HG02943 (cell line): ENCODE measurements at regions not wholly inside any gene's neighbourhood (a gene's known extent, or its start where the extent isn't known, plus 50 kb on each side); places are given as distances from the start of the nearest gene placed in this dataset.
"Not testable (repeated sequence)": the region's sequence is repeated elsewhere in the genome, so short reads cannot be mapped to it uniquely, and the experiment has no call there.

Experiments
- ATAC-seq: cut with Tn5 transposase; IDR thresholded peaks from one replicate; pipeline ENCODE4 v1.9.1; 2021; ENCODE audit warnings: mild to moderate bottlenecking, low read depth, moderate library complexity; ENCODE audit not compliant: unreplicated experiment

DNA sequence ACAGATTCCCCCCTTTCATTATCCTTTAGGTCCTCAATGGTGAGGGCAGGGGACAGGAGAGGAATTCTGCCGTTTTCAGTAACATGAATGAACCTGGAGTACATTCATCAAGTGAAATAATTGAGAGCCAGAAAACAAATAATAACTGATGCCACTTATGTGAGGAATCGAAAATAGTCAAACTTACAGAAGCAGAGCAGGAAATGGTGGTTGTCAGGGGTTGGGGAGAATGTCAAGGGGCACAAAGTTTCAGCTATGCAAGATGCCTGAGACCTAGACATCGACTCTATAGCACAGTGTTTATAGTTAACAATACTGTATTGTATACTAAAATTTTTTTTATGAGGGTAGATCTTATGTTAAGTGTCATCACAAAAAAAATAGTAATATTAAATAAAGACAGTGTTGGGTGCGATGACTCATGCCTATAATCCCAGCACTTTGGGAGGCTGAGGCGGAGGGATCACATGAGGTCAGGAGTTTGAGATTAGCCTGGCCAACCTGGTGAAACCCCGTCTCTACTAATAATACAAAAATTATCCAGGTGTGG is 1219.8 kb downstream of the GATA3 start:
- no peak for ATAC-seq

DNA sequence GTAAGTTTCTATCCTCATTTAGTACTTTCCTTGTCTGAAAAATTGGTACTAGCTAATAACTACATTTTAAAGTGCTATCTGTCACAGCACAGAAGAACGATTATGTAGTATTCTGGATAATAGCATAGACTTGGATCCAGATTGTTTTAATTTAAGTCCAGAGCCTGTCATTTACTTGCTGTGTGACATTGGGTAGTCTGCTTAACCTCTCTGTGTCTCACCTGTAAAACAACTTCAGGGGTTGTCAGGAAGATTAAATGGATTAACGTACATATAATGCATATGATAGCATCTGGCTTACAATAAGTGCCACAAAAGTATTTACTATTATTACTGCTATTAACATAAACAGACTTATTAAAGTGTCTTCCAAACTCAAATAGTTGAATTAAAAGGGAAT is 1221.4 kb downstream of the GATA3 start:
- no peak for ATAC-seq

- no peak for ATAC-seq
Observed at GRCh38 chr10:9285690-9286089, 1231.2 kb downstream of the GATA3 start.

DNA sequence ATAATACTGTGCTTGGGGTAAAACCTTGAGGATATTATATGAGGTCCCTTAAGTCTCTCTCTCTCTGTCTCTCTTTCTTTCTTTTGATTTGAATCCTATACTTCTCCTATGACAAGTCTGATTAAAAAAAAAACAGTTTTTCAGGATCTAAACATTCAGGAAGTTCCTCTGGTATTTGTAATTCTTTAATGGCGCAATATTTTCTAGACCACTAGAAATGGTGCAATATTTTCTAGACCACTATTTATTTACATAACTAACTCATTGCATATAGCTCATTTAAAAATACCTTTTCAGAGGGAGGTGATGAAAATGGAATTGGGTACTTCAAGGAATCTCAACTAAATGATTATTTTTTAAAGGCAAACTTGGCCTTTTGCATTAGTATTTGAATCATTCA is 1235.3 kb downstream of the GATA3 start:
- no peak for ATAC-seq

GRCh38 chr10:9291081-9291480 is 1236.6 kb downstream of the GATA3 start:
- no peak for ATAC-seq

DNA sequence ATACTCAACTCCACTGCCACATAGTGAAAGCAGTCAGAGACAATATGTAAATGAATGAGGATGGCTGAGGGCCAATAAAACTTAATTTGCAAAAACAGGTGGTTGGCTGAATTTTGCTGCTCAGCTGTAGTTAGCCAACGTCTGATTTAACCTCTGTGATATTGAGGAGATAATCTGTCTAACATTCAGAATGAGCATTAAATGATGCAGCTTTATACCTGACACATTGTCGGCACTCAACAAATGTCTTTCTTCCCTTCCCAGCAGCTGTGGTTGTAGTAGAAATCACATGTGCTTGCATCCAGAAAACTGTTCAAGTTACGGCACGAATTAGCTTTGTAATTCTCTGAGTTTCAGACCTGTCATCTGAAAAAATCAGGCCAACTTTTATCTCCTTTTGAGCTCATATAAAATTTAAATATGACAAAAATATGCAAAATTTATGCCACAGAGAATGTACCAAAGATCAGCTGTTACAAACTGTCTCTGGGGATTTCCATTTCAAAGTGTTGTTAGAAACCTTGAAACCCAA is 1239.7 kb downstream of the GATA3 start:
- ATAC-seq: no peak

GRCh38 chr10:9294865-9295264 is 1240.4 kb downstream of the GATA3 start:
- peak; percentile 70 for ATAC-seq

DNA sequence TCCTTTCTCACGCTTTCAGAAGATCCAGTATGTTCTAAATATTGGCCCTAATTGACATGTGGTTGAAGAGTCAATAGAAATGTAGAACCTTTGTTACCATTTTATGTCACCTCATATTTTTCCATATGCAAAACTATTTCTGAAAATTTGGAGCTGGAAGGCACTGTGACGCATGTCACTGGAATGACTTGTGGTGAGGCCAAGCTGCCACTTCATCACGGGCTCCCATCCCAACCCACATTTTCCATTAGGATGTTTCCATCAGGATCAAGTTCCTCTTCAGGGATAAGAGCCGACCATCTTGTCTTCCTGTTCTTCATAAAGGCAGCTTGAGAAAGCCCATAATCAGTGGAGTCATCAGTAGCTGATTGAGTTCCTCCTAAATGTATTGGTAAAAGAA is 1241.7 kb downstream of the GATA3 start:
- ATAC-seq: no peak

- ATAC-seq: no peak
Observed at GRCh38 chr10:9297580-9297979, 1243.1 kb downstream of the GATA3 start.

DNA sequence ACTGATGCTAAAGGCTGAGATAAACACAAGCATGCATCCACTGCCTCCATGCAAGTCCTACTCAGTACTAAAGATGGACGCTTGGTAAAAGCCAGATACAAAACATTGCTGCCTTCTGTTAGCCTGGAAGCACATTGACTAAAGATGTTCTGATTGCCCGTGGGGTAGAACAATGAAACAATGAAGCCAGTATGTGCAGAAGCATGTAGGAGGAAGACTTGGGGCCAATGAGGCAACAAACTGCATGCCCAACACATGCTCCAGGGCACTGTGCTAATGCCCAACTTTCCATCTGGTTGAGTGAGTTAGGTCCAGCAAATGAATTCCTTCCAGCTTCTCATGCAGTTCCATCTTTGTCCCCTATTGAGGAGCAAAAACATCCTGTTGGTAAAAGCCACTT is 1245.5 kb downstream of the GATA3 start:
- ATAC-seq: no peak

GRCh38 chr10:9301148-9301547 is 1246.7 kb downstream of the GATA3 start:
- ATAC-seq: no peak

DNA sequence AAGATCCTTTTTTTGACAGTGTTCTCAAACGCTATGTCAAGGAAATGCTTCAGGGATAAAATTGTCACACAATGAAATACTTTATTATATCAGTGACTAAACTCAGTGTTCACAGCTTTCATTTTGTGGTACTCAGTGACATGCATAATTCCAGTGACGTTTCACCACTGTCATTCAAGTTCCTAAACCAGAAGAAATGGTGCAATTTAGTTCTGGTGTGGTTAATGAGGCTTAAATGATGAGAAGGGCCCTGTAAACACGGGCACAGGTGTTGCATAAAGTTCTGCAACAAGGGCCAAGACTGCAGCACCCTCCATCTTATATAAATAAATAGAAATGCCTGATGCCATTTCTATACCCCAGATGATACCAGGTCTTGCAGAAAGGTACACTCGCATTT is 1247.1 kb downstream of the GATA3 start:
- ATAC-seq: no peak

DNA sequence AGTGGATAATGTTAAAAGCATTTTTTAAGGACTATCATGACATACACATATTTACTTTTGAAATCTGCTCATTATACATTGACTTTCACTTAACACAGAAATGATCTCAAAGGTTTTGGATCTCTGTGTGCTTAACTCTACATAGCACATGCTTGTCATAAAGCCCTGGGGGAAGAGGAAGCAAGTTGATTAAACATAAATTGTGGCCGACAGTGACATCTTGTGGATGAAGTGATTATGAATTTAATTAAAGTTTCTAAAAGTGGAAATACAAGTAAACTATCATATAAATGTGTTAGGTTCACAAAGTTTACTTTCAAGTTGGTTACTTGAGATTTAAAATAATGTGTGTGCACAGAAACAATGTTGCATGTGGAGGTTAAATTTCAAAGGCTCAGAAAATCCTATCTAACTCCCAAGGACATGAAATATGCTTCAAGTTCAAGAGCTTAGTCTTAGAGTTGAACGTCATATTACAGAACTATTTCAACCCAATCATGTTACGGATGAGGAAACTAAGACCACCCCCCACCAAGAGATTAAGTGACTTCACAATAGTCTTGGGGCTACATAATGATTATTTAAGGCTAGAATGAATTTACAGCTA is 1247.8 kb downstream of the GATA3 start:
- no peak for ATAC-seq

DNA sequence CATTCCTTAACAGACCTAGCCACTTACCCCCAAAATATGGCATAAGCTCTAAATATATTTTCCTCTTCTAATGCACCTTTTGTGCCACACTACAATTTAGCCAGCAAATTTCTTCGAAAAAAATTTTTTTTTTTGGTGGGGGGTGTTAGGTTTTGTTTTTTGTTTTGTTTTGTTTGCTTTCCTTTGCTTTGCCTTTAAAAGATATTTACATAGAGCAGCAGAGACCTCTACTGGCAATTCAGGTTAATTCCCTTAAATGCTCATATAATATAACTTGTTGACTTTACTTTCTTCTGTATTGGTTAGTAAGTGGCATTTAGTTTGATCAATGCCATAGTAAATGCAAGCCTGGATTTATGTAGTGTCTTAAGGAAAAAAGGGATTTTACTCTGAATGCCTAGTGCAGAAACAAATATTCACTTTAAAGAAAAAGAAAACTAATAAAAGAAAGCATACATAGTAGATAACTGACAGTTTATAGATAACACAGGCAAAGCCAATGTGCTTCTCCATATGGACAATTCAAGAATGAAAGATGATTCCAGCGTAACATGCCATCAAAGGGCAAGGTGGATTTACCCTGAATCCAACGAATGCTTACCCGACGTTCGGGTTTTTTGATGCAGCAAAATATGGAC is 1250.6 kb downstream of the GATA3 start:
- ATAC-seq: no peak

DNA sequence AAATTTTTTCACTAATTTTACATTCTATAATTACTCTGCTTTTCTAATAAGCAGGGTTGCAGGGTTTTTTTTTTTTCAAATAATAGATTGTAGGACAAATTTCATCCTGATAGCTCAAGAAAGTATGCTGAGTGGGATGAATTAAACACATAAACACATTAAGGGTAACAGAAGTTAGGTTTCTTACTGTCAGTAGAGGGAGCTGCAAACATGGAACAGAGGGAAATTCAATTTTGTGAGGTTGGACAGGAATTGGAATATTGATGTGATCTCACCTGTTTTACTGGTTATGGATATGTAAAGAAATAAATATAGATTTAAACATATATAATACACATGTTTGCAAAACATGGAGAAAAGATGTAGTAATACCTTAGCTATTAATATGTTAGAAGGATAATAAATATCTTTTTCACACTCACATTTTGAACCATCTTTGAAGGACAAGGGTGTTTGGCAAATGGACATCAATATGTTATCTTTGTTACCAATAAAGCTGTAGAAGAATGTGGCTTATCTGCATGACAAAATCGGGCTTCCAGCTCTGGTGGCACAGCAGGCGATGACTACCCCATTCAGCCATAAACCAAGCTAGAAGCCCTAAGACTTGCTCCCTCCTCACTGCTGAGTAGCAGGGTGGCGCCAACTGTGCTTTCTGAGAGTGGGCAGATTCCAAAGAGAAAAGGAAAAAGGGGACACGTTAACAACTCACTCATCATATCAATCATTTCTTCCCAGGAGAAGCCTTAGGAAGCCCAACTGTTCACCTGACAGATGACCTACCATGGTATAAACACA is 1257.4 kb downstream of the GATA3 start:
- ATAC-seq: no peak

DNA sequence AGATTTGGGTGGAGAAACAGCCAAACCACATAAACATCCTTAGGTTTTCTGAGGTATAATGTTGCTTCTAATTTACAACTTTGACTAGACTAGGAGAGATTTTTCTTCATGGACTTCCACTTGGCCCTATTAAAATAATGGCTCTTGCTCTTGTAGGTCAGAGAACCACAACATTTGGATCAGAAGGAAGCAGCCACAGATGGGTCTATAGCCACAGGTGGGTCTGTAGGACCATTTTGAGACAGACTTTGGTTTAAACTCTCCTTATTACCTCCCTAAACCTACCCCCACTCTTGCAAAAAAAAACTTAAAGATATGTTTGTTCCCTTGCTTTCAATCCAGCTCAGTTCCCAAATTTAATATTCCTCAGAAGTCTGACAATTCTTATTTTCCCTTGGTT is 1260.8 kb downstream of the GATA3 start:
- ATAC-seq: no peak

- ATAC-seq: peak; percentile 74
Observed at GRCh38 chr10:9331583-9332008, 1277.1 kb downstream of the GATA3 start.

DNA sequence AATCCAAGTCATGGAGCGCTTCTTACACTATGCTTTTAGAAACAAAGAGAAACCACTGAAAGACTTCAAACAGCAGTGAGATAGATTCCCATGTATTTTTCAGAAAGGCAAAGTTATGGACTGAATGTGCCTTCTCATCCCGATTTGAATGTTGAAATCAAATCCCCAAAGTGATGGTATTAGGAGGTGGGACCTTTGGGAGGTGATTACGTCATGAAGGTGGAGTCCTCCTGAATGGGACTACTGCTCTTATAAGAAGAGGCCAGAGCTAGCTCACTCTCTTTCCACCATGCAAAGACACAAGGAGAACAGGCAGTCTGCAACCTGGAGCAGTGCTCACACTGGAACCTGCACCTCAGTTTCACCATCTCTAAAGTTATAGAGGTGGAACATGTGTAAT is 1279.8 kb downstream of the GATA3 start:
- ATAC-seq: no peak

GRCh38 chr10:9339716-9340115 is 1285.2 kb downstream of the GATA3 start:
- no peak for ATAC-seq

DNA sequence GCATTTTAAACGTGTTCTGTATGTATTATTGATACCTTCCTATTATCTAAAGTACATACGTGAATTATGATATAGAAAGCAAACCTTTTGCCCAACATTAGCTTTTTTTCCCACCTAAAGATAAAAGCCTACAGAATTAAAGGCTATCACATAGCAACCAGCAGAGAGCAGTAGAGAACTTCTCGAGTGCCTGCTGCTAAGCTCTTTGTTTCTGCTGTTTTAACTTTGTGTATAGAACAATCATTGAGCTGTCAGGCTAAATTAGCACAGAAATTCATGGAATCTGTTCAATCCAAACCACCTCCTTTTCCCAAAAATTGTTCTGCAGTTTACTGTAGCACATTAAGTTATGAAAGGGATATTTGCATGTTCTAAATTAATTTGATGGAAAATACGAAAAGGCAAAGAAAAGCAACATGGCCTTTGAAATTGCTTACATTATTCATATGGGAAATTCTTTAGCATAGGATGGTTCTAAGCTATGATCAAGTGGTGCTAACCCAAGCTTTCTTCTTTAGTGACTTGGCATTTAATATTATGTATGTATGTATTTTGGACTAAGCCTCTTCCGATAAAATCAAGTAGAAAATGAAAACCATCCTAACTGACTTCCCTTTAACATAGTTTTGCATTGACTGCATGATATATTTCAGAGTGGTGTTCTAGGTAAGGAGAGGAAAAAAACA is 1288.5 kb downstream of the GATA3 start:
- no peak for ATAC-seq

DNA sequence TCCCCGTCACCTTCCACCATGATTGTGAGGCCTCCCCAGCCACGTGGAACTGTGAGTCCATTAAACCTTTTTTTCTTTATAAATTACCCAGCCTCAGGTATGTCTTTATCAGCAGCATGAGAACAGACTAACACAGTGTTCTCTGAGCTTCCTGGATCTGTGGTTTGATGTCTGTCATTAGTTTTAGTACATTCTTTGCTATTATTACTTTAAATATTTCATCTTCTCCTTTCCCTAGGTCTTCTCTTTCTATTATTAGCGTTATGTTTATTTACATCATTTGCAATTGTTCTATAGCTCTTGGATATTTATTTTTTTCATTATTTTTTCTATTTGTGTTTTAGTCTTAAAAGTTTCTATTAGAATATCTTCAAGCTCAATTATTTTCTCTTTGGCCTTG is 1293.4 kb downstream of the GATA3 start:
- not testable (repeated sequence) for ATAC-seq
